Hematopoietic multipotent progenitor cell treated with erythropoietin and hydrocortisone succinate and interleukin-3 and kit ligand, for 17 days (in vitro differentiated cells): ENCODE measurements at regions not wholly inside any gene's neighbourhood (a gene's known extent, or its start where the extent isn't known, plus 50 kb on each side); places are given as distances from the start of the nearest gene placed in this dataset.
"Not testable (repeated sequence)": the region's sequence is repeated elsewhere in the genome, so short reads cannot be mapped to it uniquely, and the experiment has no call there.

Experiments
- DNase-seq: peaks from one replicate; pipeline ENCODE4 v3.0.0-alpha.2; 2015; ENCODE audit warnings: low spot score

GRCh38 chr1:101420406-101420805 lies 183.6 kb downstream of the S1PR1 start:
- DNase-seq: no peak

- DNase-seq: not testable (repeated sequence)
Observed at GRCh38 chr1:101428083-101428482, 191.3 kb downstream of the S1PR1 start.

- no peak for DNase-seq
Observed at GRCh38 chr1:101428562-101428961, 191.7 kb downstream of the S1PR1 start.

GRCh38 chr1:101431956-101432510 lies 195.2 kb downstream of the S1PR1 start:
- no peak for DNase-seq

- no peak for DNase-seq
Observed at GRCh38 chr1:101435831-101436511, 199.2 kb downstream of the S1PR1 start.

- no peak for DNase-seq
Observed at GRCh38 chr1:101437800-101438199, 201.0 kb downstream of the S1PR1 start.

GRCh38 chr1:101438359-101438758 lies 201.5 kb downstream of the S1PR1 start:
- DNase-seq: no peak

- DNase-seq: no peak
Observed at GRCh38 chr1:101440485-101440884, 203.7 kb downstream of the S1PR1 start.

GRCh38 chr1:101444381-101444780 lies 207.6 kb downstream of the S1PR1 start:
- no peak for DNase-seq

- DNase-seq: no peak
Observed at GRCh38 chr1:101444873-101445618, 208.2 kb downstream of the S1PR1 start.

- no peak for DNase-seq
Observed at GRCh38 chr1:101448018-101448417, 211.2 kb downstream of the S1PR1 start.

GRCh38 chr1:101450691-101451090 lies 213.9 kb downstream of the S1PR1 start:
- not testable (repeated sequence) for DNase-seq

GRCh38 chr1:101451888-101452287 lies 215.1 kb downstream of the S1PR1 start:
- DNase-seq: no peak

GRCh38 chr1:101452825-101453224 lies 216.0 kb downstream of the S1PR1 start:
- DNase-seq: no peak

- no peak for DNase-seq
Observed at GRCh38 chr1:101453844-101454243, 217.0 kb downstream of the S1PR1 start.

GRCh38 chr1:101455166-101455565 lies 218.3 kb downstream of the S1PR1 start:
- no peak for DNase-seq

- DNase-seq: no peak
Observed at GRCh38 chr1:101460739-101461138, 223.9 kb downstream of the S1PR1 start.

GRCh38 chr1:101463195-101463594 lies 226.4 kb downstream of the S1PR1 start:
- no peak for DNase-seq

GRCh38 chr1:101465941-101466340 lies 229.1 kb downstream of the S1PR1 start:
- DNase-seq: no peak

- DNase-seq: peak; percentile 13
Observed at GRCh38 chr1:101474039-101474665, 237.3 kb downstream of the S1PR1 start.

- no peak for DNase-seq
Observed at GRCh38 chr1:101476541-101476940, 239.7 kb downstream of the S1PR1 start.

GRCh38 chr1:101479945-101480344 lies 243.1 kb downstream of the S1PR1 start:
- no peak for DNase-seq

GRCh38 chr1:101482306-101482705 lies 245.5 kb downstream of the S1PR1 start:
- no peak for DNase-seq
